GM03348 (cell line): ENCODE measurements at regions not wholly inside any gene's neighbourhood (a gene's known extent, or its start where the extent isn't known, plus 50 kb on each side); places are given as distances from the start of the nearest gene placed in this dataset.
"Not testable (repeated sequence)": the region's sequence is repeated elsewhere in the genome, so short reads cannot be mapped to it uniquely, and the experiment has no call there.

Source experiments
- DNase-seq: peaks from one replicate; pipeline ENCODE4 v3.0.0; 2012; ENCODE audit warnings: low spot score

GRCh38 chr12:46983959-46984841, 95.2 kb upstream of the PCED1B start:
- DNase-seq = peak; percentile 65

- DNase-seq = no peak
Observed at GRCh38 chr12:46985816-46986215, 93.6 kb upstream of the PCED1B start.

- DNase-seq = not testable (repeated sequence)
Observed at GRCh38 chr12:46988122-46988521, 91.3 kb upstream of the PCED1B start.

GRCh38 chr12:46990211-46990610, 89.2 kb upstream of the PCED1B start:
- no peak for DNase-seq

- DNase-seq = not testable (repeated sequence)
Observed at GRCh38 chr12:46992051-46992450, 87.4 kb upstream of the PCED1B start.

GRCh38 chr12:46998811-46999368, 80.5 kb upstream of the PCED1B start:
- DNase-seq = peak; percentile 77

- no peak for DNase-seq
Observed at GRCh38 chr12:47004634-47005033, 74.8 kb upstream of the PCED1B start.

- no peak for DNase-seq
Observed at GRCh38 chr12:47007048-47007447, 72.4 kb upstream of the PCED1B start.

GRCh38 chr12:47012552-47012951, 66.9 kb upstream of the PCED1B start:
- no peak for DNase-seq

GRCh38 chr12:47014474-47014873, 64.9 kb upstream of the PCED1B start:
- peak; percentile 60 for DNase-seq

- no peak for DNase-seq
Observed at GRCh38 chr12:47015381-47015780, 64.0 kb upstream of the PCED1B start.

GRCh38 chr12:47017041-47017713, 62.2 kb upstream of the PCED1B start:
- no peak for DNase-seq

GRCh38 chr12:47017901-47018475, 61.4 kb upstream of the PCED1B start:
- DNase-seq = peak; percentile 33

- no peak for DNase-seq
Observed at GRCh38 chr12:47020211-47020821, 59.1 kb upstream of the PCED1B start.

- peak; percentile 55 for DNase-seq
Observed at GRCh38 chr12:47021298-47021697, 58.1 kb upstream of the PCED1B start.

GRCh38 chr12:47022296-47022695, 57.1 kb upstream of the PCED1B start:
- DNase-seq = peak; percentile 43

- no peak for DNase-seq
Observed at GRCh38 chr12:47023311-47023710, 56.1 kb upstream of the PCED1B start.

GRCh38 chr12:47023953-47024352, 55.5 kb upstream of the PCED1B start:
- no peak for DNase-seq

GRCh38 chr12:47024463-47024862, 55.0 kb upstream of the PCED1B start:
- peak; percentile 47 for DNase-seq

GRCh38 chr12:47025349-47025748, 54.1 kb upstream of the PCED1B start:
- no peak for DNase-seq

- DNase-seq = no peak
Observed at GRCh38 chr12:47025798-47026197, 53.6 kb upstream of the PCED1B start.

GRCh38 chr12:47026291-47026690, 53.1 kb upstream of the PCED1B start:
- DNase-seq = no peak
